Dermis microvascular lymphatic vessel endothelial cell (primary cell): ENCODE measurements at regions not wholly inside any gene's neighbourhood (a gene's known extent, or its start where the extent isn't known, plus 50 kb on each side); places are given as distances from the start of the nearest gene placed in this dataset.

Experiments
- DNase-seq, 2 donors: peaks; one replicate each; pipeline versions ENCODE4 v3.0.0 to v3.0.0-alpha.2; 2010; ENCODE audit warnings: low read depth in 2 of 2

DNA sequence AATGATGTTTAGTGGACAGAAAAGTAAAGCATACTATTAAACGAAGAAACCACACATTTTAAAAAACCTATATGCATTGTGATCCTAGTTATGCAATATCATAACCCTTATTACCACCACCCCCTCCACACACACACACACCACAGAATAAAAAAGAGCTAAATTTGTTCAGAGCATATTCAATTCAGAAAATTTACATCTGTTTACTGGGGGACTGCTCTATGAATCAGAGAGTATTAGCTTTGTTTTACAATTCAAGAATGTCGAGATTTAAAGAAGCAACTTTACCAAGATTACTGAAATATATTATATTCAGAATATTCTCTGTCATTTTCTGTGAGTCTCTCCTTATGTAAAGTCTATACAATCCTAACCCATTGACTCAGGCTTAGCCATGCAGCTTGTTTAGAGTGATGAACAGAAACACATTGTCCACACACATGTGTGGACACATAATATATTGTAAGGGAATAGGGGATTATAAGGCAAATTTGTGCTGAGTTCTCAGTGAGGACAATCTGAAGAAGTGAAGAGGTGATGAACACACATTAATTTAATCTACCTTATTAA lies 369.6 kb upstream of the MARCKS start:
- no peak for DNase-seq

DNA sequence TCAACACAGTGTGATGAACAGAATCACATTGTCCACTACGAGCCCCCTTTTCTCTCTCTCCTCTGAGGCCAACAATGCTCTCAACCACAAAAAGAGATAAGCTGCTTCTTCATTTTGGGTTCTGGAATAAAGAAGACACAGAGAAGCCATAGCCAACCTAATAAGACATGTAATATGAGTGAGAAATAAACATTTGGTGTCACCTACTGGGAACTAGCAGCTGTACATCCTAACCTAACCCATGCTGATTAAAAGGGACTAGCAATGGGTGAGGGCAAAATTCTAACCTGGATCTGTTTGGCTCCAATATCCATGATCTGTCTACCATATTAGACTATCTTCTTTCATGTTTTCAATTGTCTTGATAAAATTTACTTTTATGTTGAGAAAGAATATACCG lies 369.1 kb upstream of the MARCKS start:
- DNase-seq, result no peak

DNA sequence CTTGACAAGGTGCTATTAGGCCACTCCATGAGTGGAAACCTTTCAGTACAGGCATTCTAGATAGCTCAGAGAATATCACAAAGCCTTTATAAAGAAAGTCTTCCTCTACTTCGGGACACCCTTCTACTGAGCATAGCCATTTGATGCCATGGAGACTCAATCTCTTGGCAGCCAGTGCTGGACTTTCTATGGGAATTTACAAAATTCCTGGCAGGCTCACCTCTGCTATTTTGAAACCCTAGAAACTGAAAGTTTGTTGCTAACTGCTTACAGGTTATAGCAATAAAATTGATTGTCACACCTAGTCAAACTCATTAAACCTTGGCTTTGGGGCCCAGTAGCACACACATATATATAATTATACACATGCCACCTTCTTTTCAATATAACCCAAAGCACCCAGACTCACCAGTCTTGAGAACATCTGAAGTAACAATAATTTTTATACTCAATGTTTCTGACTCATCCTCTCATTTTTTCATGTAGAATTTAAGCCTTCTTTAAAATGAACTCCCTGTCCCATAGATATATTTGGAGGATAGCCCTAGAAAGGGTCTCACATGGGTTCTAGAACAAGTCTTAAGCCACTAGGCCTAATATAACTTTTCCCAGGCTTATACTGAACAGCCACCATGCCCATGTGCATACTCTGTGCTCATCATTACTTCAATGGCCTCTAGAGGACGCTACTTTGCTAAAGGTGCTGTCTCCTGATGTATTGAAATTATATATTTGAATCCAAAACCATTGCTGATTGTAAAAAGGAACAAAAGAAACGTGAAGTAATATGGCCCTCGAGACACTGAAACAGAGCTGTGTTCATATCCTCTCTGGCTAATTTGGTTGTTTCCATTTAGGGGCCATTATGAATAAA lies 368.1 kb upstream of the MARCKS start:
- DNase-seq, result peak in 1 of 2 donors; percentile 24

DNA sequence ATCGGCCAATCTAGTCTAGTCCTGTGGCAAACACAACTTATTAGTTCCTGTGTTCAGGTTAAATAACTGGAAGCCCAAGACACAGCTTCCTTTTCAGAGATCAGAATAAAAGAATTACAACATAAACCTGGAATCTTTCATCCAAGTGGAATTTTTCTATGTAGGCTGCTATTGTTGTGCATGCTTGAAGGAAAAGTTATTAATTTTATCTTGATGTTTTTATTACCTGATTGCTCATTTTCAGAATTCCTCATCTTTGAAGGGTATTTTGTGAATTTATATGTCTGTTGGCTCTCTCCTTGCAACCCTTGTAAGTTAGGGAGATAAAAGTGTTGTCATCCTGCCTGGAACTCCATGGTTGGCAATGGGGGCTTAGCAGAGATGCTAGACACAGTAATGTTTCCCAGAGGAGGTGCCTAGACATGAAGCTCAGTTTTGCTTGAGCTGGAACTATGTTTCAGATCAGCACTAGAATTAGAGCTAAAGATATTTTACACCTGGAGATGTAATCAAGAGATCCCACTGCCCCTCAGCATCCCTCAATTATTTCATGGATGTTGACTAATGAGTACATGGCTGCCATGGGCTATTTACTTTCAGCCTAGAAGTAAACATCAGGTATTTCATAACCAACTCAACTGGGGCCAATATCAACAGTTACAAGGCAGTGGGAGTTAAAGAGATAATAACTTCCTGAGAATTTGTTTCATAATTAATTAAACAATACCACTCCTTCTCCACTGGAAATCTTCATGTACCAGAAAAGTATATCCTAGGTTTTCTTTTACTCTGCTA lies 367.0 kb upstream of the MARCKS start:
- peak; percentile 17 to 29 for DNase-seq

DNA sequence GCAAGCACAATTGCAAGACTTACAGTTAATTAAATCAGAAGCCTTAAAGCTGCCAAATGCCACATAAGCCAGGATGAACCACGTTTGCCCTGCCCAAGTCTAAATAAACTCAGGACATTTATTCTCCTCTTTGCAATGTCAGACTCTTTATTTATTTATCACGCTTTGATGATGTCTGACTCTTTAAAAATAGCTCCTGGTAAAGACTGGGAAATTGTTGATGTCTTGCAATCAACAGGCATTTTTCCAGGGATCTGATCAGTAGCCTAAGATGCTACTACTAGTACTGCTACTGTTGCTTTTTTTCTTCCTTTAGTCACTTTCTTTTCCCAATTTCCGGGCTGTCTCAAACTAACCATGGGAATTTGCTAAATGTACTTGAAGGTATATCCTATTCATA lies 365.8 kb upstream of the MARCKS start:
- DNase-seq, result no peak

DNA sequence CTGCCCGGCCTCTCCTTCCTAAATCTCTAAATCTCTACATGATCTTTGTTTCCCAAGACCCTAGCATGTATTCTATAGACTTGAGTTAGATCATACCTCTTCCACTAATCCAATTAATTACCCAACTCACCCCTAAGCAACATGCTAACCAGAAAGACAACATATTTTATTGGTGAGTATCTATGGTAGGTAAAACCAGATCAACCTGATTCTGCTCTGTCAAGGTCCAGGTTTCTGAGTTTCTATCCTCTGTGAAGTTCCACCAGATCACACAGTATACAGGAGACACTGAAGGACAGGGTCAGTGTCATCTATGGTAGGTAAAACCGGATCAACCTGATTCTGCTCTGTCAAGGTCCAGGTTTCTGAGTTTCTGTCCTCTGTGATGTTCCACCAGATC lies 363.2 kb upstream of the MARCKS start:
- no peak for DNase-seq

DNA sequence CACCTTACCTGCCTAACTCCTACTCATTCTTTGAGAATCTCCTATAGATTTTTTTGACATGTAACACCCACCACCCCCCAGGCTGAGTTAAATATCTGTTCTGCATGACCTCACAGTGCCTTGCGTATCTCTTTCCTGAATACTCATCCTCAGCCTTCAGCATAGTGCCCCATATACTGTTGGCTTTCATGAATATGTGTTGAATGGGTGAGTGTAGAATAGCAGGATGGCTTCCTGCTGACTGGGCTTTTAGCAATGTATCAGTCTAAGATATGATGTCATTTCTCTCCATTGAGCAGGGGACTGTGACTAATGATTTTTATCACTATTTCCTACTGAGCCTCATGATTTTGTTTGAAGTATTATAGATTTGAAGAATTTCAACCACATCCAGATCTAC lies 361.6 kb upstream of the MARCKS start:
- DNase-seq, result peak; percentile 76 to 93

DNA sequence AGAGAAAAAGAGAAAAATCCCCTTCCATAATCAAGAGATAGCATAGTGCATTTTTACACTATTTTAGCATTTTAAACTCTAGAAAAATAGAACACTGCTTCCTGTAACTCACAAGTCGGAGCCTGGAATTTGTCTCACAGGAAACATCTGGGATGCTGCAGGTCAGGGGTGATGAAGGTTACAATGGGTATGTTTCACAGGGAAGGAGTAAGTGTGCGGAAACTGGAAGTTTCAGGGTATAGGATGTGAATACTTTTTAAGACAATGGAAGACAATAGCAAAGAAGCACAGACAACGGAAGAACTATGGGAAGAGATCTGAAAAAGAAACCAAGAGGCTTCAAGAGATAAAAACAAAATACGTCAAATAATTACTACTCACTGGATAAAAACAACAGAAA lies 361.0 kb upstream of the MARCKS start:
- peak; percentile 88 to 98 for DNase-seq

DNA sequence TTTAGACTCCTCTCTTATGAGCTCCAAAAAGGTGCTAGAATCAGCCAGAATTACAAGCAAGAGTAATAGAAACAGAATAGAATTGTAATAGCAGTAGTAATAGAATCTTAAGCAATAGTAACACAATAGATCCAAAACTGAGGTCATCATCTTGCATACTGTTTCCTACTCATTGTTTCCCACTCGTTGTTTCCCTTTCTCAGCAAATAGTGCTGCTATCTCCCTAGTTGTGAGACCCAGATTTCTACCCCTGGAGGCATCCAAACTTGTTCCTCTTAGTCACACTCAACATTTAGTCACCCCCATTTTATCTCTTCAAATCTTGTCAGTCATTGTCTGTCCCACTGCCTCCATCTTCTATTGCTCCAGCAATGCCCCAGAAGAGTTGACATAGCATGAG lies 356.9 kb upstream of the MARCKS start:
- peak in 1 of 2 donors; percentile 26 for DNase-seq

DNA sequence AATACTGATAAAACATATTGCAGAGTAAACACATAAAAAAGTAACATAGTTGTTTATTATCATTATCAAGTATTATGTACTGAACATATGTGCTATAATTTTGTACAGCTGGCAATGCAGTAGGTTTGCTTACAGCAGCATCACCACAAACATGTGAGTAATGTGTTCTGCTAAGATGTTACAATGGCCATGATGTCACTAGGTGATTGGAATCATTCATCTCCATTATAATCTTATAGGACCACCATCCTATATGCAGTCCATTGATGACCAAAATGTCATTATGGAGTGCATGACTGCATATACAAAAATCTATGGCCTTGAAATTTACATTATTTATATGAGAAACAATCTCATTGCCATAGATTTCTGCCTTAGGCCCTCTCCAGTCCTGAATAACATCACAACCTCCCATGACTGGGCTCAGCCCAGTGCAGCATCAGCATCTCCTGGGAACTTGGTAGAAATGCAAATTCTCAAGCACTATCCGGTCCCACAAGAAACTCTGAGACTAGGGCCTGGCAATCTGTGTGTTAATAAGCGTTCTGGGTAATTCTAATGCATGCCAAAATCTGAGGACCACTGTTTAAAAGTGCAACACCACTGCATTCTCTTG lies 352.0 kb upstream of the MARCKS start:
- no peak for DNase-seq

DNA sequence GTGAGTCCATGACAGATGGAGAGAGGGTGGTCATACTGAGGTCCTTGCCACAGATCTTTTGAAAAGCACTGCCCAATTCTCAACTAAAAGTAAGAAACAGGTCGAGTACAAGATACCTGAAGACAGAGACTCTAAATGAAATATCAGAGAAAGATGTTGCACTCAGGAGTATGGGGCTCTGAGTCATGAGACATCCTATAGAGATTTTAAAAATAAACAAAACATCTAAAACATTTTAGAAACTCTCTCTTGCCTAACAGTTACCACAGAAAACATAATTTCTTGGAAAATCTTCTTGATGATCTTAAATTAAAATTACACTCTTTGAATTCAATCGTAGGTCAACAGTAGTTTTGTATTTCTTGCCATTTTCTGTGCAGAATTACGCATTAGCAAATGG lies 348.9 kb upstream of the MARCKS start:
- DNase-seq, result no peak

DNA sequence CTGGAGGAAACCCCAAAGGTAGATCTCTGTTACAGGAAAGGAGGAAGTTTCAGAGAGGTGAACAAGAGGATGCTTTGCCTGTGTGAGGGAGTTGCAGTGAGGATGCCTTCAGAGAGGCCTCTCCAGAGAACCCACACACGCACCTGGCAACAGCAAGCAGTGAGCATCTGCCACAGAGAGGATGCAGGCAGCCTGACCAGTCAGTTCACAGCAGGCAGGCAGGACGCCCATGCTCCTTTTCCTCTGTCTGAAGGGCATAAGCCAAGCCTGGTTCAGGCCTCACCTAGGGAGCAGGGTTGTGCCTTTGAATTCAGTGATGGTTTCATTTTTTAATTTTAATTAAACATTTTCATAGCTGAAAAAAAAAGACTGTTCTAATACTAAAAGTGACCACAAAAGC lies 346.0 kb upstream of the MARCKS start:
- DNase-seq, result no peak

DNA sequence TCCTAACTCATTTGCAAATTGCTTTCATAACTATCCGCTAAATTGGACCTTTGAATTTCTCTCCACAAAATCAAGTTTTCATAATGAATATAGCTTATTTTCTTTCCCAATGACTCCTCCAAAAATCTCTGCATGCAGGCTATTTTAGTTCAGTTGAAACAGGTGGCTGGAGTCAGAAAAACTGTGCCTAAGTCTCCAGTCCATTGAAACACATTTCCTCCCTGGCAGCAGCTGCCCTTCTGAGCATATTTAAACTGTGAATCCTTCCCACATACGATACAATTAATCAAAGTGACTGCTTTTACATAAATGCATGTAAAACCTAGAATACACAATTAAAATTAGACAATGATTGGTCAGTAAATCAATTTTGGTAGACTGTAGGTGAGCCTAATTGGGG lies 344.6 kb upstream of the MARCKS start:
- no peak for DNase-seq

DNA sequence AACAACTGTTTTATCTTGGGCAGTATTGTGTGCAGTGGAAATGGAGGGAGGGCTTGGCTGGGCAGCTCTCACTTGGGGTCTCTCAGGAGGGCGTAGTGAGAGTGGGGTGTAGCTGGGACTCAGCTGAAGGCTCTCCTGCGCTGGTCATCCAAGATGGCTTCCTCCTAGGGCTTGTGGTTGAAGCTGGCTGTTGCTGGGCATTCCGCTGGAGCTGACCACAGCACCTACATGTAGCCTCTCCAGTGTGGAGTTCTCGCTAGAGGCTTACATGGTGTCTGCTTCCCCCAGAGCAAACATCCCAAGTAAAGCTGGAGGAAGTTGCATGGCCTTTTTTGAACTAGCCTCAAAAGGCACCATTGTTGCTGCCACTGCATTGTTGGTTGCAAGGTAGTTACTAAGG lies 344.1 kb upstream of the MARCKS start:
- no peak for DNase-seq

DNA sequence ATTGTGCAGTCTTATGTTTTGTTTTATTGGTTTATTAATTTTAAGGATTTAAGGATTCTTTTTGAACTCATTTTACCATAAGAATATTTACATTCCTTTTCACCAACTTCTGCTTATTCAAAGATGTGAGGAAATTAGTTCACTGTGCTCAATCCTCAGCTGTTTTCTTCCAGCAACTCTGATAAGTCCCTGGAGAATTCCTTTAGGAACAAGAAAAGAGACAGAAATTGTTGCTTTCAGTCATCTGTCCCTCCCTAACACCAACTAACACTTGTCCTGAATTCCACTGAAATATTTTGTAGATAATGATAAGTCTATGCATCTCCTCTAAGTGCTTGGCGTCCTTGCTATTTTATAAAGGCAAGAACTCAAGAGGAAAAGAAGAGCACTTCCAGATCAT lies 334.8 kb upstream of the MARCKS start:
- DNase-seq, result no peak

DNA sequence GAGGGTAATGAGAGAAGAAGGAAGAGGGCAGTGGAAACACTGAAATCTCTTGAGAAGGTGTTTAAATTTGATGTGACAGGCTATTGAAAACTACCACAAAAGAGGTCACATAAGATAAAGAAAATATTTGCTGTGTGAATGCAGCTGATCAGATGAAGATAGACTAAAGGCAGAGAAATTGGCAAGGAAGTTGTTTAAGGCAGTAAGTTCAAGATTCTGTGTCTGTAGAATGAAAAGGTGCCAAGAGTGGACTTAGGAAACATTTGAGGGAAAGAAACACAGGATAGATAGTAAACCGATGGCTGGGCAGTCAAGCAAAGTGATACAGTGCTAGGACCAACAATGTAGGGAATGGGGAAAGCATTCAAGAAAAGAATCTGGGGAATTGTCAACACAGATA lies 332.3 kb upstream of the MARCKS start:
- DNase-seq, result no peak

DNA sequence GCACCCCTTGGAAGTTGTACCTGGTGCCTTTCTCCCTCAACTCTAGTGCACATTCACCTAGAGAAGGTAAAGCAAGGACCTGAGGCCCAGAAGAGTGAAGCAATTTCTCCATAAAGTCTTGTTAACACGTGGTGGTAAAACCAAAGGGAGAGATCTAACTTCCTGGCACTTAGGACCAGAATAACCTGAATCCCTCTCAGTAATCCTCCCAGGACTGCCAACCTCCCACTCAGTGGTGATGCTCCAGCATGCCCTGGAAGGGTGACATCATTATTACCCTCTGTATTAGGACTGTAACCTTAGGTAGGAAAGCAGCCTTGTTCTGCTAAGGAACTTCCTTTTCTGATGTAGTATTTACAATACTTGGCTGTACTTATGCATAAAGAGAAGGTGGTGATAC lies 330.6 kb upstream of the MARCKS start:
- no peak for DNase-seq

DNA sequence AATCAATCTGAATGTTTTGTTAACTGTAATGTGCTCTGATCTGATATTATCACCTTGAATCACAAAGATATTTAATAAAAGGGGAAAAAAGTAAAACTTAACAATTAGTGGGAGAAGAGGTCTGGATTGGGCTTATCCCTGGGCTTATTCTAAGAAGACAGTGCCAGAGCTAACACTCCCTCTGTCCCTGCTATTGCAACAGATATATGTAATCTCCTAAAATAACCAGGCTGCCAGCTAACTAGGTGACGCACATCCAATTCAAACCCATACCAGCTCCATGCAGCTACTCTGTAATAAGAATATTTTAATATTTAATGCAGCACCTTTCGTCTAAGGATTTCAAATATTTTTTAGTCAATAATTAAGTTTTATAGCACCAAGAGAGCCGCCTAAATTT lies 330.1 kb upstream of the MARCKS start:
- no peak for DNase-seq

DNA sequence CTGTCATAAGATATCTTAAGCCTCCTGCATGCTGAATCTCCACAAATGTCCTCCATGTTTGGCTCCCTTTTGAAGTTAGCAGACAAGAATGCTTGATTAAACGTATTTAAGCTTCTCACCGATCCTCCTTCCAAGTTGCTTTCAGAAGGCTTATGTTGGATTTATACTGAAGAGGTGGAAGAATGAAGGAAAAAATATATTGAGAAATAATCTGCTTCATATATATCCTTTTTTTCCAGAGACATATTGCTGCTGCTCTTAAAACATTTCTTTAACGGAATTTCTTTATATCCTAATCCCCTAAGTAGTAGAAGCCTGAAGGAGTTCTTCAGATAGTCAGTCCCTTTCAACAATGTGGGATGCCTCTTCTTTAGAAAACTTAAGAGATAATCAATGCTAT lies 329.0 kb upstream of the MARCKS start:
- no peak for DNase-seq

DNA sequence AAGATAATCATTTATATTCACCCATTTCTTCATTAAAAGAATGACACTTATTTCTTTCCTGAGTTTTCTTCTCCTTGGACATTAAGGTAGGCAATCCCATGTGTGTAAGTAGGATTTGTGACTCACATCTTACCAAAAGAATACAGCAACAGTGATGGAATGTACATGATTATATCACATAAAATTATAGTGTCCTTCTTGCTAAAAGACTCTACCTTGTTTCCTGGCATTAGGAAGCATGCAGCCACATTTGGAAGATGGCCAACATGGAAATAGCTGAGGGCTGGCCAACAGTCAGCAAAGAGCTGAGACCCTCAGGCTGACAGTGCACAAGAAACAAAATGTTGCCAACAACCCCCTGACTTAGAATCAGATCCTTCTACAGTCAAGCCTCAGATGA lies 327.9 kb upstream of the MARCKS start:
- peak; percentile 30 to 36 for DNase-seq

DNA sequence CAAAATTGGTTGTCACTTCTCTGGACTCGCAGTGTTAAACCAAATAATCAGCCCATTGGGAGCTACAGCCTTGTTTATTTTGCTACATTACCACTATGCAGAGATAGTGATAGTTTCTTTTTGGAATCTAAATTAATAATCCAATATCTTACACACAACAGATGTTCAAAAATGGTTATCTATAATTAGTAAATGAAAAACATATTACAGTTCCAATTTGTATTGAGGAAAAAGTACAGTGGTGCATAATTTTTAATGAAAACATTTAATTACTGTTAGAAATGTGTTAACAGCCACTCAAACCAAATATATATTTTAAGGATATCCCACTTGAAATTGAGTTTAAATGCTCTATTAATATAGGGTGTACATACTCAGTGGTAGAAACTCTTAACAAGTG lies 327.3 kb upstream of the MARCKS start:
- no peak for DNase-seq

DNA sequence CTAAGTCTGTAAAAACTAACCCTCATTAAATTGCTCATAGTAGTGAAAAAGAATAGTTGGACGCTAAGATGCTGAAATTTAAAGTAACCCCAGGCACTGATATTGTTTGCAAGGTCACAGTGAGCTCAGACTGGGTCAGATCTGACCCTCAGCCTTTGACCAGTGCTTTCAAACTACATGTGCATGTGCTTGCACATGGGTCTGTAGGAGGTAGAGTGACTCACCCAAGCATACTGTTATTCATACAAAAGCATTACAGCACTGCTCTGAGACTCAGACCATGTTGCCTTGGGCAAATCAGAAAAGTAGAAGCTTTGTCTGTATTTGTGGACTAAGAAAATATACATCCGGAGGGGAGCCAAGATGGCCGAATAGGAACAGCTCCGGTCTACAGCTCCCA lies 326.4 kb upstream of the MARCKS start:
- peak in 1 of 2 donors; percentile 6 for DNase-seq
